ENCODE measurements at regions not wholly inside any gene's neighbourhood (a gene's known extent, or its start where the extent isn't known, plus 50 kb on each side); places are given as distances from the start of the nearest gene placed in this dataset.

DNA sequence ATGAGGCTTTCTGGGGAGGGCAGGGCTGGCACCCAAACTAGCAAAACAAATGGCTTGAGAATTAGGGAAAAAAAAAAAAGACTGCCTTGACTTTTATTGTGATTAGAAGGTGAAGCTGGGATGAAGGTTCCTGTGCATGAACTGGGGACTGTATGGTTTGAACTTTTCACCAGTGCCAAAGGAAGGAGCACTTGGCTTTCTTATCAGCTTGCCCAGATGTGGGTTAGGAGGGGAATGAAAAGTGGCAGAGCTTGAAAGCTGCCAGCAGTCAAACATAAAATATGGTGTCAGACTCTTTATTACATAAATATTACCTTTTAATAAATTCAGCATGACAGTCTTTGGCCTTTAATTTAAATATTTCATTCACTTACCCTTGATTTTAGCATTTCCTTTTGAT lies 182.5 kb downstream of the PSAT1 start:
- no peak for TF ChIP-seq POLR2AphosphoS5 (IDR thresholded peaks at IDR 0.05; ENCODE audit: insufficient read depth, low read depth, low read length)
- TF ChIP-seq, protein P1, sequence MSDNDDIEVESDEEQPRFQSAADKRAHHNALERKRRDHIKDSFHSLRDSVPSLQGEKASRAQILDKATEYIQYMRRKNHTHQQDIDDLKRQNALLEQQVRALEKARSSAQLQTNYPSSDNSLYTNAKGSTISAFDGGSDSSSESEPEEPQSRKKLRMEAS (IDR thresholded peaks at IDR 0.05; ENCODE audit: insufficient read depth, insufficient read length): no peak
- TF ChIP-seq, protein P2, sequence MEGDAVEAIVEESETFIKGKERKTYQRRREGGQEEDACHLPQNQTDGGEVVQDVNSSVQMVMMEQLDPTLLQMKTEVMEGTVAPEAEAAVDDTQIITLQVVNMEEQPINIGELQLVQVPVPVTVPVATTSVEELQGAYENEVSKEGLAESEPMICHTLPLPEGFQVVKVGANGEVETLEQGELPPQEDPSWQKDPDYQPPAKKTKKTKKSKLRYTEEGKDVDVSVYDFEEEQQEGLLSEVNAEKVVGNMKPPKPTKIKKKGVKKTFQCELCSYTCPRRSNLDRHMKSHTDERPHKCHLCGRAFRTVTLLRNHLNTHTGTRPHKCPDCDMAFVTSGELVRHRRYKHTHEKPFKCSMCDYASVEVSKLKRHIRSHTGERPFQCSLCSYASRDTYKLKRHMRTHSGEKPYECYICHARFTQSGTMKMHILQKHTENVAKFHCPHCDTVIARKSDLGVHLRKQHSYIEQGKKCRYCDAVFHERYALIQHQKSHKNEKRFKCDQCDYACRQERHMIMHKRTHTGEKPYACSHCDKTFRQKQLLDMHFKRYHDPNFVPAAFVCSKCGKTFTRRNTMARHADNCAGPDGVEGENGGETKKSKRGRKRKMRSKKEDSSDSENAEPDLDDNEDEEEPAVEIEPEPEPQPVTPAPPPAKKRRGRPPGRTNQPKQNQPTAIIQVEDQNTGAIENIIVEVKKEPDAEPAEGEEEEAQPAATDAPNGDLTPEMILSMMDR (IDR thresholded peaks at IDR 0.05; ENCODE audit: extremely low read depth in 1 of 2, insufficient read depth in 1 of 2, low read depth in 1 of 2, low read length in 2 of 2): no peak
